Small intestine (tissue), 7 donors: ENCODE measurements at regions not wholly inside any gene's neighbourhood (a gene's known extent, or its start where the extent isn't known, plus 50 kb on each side); places are given as distances from the start of the nearest gene placed in this dataset.

Experiments used
- DNase-seq, 2 donors: peaks; one replicate each; pipeline versions ENCODE4 v3.0.0 to v3.0.0-alpha.2; 2013
- FAIRE-seq: peaks from 2 replicates; lab custom pipeline; 2012; peaks lifted over from hg19 to GRCh38; lab: Jason Lieb, UNC
- H3K27ac ChIP-seq, 3 donors: one replicate each; pipeline ENCODE4 v1.5.1; 2013; ENCODE audit warnings: low read length in 2 of 3, mild to moderate bottlenecking in 2 of 3, control low read depth in 1 of 3, inconsistent platforms in 1 of 3, low read depth in 1 of 3, moderate library complexity in 1 of 3
- H3K27me3 ChIP-seq, 3 donors: one replicate each; pipeline ENCODE4 v1.6.1; 2013; ENCODE audit warnings: low read length in 3 of 3, inconsistent platforms in 1 of 3; ENCODE audit not compliant: control insufficient read depth in 3 of 3, insufficient read depth in 3 of 3
- H3K36me3 ChIP-seq, 3 donors: one replicate each; pipeline ENCODE4 v1.6.1; 2013; ENCODE audit warnings: low read length in 3 of 3, inconsistent platforms in 1 of 3, low read depth in 1 of 3, mild to moderate bottlenecking in 1 of 3, moderate library complexity in 1 of 3; ENCODE audit not compliant: control insufficient read depth in 3 of 3, insufficient read depth in 2 of 3
- H3K4me1 ChIP-seq, 3 donors: one replicate each; pipeline ENCODE4 v1.6.1; 2013; ENCODE audit warnings: low read length in 2 of 3, inconsistent platforms in 1 of 3, low read depth in 1 of 3, mild to moderate bottlenecking in 1 of 3, moderate library complexity in 1 of 3; ENCODE audit not compliant: control insufficient read depth in 3 of 3, insufficient read depth in 2 of 3
- H3K4me3 ChIP-seq, 3 donors: one replicate each; pipeline ENCODE4 v1.5.1; 2013; ENCODE audit warnings: low read length in 3 of 3, control low read depth in 1 of 3, inconsistent platforms in 1 of 3, low read depth in 1 of 3, mild to moderate bottlenecking in 1 of 3, moderate library complexity in 1 of 3
- H3K9me3 ChIP-seq, 2 donors: one replicate each; pipeline ENCODE4 v1.6.1; 2013; ENCODE audit warnings: low read depth in 1 of 2, low read length in 1 of 2; ENCODE audit not compliant: control insufficient read depth in 2 of 2, insufficient read depth in 1 of 2
- WGBS, 3 donors: extraction: QIAGEN DNeasy Blood & Tissue Kit; methylation state at CpG; one replicate each; pipeline ENCODE4 v1.1.7; 2013; 5-methylcytosine and 5-hydroxymethylcytosine counted together
- donor health status: healthy with polysubstance abuse.
- donor health status: control.
- donor health status: control.
- donor health status: Bipolar disorder and iron deficiency.
- donor health status: healthy.

DNA sequence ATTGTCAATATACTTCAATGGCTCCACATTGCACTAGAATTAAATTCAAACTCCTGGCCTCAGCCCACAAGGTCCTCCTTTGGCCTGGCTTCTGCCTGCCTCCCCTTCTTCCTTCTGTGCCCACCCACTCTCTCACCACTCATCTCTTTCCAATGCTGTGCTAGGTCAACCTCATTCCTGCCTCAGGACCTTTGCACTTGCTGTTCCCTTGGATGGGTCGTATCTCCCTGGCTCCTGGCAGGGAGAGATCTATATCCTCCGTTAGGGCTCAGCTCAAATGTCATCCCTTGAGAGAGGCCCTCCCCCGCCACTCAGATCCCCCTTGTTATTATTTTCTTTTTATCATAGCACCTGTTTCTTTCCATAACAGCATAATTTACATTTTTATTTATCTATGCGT is 79.9 kb upstream of the LHX5 start:
- WGBS, 3 donors: 79 to 90% (median 80%) methylated on average over 4 of the region's 4 CpGs
- no peak for FAIRE-seq
- Histone ChIP-seq H3K4me3 (no peak overlapping the region), H3K4me1 (no peaks in the 10 kb centered on the region), H3K27ac (no peak overlapping the region), H3K36me3 (no peaks in the 10 kb centered on the region), H3K27me3 (no peaks in the 10 kb centered on the region), H3K9me3 (peaks cover 0 to 3% of the 10 kb centered on the region in 2 donors)
- DNase-seq: no peak

DNA sequence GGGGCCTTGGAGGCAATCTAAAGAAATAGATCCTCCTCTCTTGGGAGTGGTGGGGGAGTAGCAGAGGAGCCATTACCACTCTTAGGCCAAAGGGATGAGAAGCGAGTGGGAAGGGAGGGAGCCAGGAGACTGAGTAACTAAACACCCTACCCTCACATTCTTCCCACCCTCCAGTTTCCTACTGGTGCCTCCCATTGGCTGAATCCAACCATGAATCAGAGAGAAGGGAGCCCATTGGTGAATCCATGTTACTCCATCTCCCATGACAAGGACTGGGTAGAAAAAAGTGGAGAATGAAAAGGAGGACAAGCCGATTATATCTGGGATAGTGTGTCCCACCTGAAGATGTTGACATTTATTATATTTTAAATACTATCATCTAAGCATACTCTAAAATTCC is 76.8 kb upstream of the LHX5 start:
- Histone ChIP-seq H3K27me3 (no peaks in the 10 kb centered on the region), H3K27ac (no peak overlapping the region), H3K4me1 (no peaks in the 10 kb centered on the region), H3K4me3 (no peak overlapping the region), H3K36me3 (no peaks in the 10 kb centered on the region), H3K9me3 (peaks cover 0 to 3% of the 10 kb centered on the region in 2 donors)
- WGBS, 3 donors: 85 to 88% (median 88%) methylated on average over 2 of the region's 2 CpGs
- DNase-seq (no peak), FAIRE-seq (no peak)

DNA sequence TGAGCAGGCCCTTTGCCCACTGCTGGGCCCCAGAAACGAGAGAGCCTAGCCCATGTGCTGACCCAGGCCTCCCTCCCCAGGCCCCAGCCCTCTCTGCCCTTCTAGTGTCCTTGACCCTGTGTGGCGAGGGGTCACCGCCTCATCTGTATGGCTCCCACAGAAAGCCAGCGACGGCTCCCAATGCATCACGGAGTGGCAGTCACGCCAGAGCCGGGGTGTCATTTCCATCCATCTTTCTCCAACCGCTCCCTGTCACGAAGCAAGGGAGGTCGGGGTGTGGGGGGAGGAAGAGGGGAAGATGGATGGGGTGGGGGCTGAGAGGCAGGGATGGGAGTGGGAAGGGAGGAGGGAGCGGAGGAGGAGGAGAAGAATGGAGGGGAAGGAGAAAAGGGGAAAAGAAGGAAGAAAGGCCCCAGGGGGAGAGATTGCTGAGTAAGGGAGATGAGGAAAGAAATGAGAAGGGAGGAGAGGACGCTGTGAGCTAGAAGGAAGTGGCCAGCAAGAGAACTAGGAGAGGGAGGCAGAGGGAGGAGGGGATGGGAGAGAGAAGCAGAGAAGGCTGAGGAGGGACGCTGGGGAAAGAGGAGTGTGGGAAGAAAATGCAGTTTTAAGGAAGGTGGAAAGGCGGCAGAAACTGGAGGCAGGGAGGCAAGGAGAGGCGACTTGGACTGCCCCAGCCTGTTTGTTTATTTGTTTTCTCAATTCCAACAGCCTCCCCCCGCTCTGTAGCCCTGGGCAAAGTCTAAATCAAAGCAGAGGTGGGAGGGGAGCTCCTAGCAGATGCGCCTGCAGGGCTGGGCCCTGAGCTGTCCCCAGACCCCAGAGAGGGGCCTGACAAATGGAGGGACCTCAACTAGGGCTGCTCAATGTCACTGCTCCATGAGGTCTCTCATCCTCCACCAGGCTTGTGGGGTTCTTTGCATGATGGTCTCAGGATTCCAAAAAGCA is 75.5 kb upstream of the LHX5 start:
- Histone ChIP-seq H3K9me3 (peaks cover 0 to 3% of the 10 kb centered on the region in 2 donors), H3K4me3 (no peak overlapping the region), H3K27me3 (no peaks in the 10 kb centered on the region), H3K36me3 (no peaks in the 10 kb centered on the region), H3K4me1 (no peaks in the 10 kb centered on the region), H3K27ac (no peak overlapping the region)
- FAIRE-seq: no peak
- WGBS, 3 donors: 28 to 39% (median 36%) methylated on average over 18 of the region's 18 CpGs
- DNase-seq: no peak

- no peak overlapping the region for H3K4me3 ChIP-seq
- 40 to 57% (median 50%) methylated on average over 6 of the region's 6 CpGs for WGBS, 3 donors
- no peak for FAIRE-seq
- peaks cover 0 to 3% (median 0%) of the 10 kb centered on the region in 3 donors for H3K27me3 ChIP-seq
- H3K9me3 ChIP-seq: no peaks in the 10 kb centered on the region
- H3K27ac ChIP-seq: no peak overlapping the region
- no peak for DNase-seq
- H3K4me1 ChIP-seq: no peaks in the 10 kb centered on the region
- no peaks in the 10 kb centered on the region for H3K36me3 ChIP-seq
These were observed 66.0 kb upstream of the LHX5 start for GRCh38 chr12:113537751-113538087.

- Histone ChIP-seq H3K4me3 (no peak overlapping the region), H3K9me3 (no peaks in the 10 kb centered on the region), H3K4me1 (no peaks in the 10 kb centered on the region), H3K27me3 (peaks cover 0 to 3% (median 0%) of the 10 kb centered on the region in 3 donors), H3K36me3 (no peaks in the 10 kb centered on the region), H3K27ac (no peak overlapping the region)
- WGBS, 3 donors: 37 to 53% (median 41%) methylated on average over 11 of the region's 11 CpGs
- no peak for FAIRE-seq
- DNase-seq: no peak
These were observed 65.5 kb upstream of the LHX5 start for GRCh38 chr12:113537046-113537750.

DNA sequence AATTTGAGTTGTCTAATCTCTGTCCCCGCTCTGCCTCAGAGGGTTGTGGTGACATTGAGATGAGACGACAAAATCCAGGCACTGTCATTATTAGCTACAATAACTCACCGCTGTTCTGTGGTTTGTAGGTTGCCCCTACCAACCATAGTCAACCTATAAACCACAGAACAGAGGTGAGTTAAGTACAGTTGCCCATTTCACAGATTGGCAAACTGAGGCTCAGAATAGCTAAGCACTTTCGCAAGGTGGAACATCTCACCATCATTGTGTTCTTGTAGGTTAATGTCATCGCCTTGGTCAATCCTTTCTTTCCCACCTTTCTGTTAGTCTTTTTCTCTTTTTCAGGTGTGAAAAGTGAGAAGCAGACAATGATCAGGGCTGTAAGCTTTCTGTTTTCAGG is 63.4 kb upstream of the LHX5 start:
- no peak overlapping the region for H3K27ac ChIP-seq
- WGBS, 3 donors: 84 to 89% (median 87%) methylated on average over 5 of the region's 5 CpGs

DNA sequence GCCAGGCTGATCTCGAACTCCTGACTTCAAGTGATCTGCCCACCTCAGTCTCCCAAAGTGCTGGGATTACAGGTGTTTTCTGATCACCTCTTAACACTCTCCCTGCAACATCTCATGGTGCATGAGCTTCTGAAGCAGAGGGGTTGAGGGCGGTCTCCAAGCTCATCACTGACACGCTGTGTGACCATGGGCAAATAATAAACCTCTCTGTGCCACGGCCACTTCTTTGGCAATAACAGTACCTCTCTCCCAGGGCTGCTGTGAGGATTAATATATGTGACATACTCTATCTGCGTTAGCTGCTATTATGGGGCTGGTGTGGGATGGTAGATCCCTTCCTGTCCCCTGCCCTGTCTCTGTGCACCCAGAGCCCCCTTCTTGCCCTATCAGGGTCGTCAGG is 62.9 kb upstream of the LHX5 start:
- no peaks in the 10 kb centered on the region for H3K36me3 ChIP-seq
- 71 to 85% (median 79%) methylated on average over 6 of the region's 6 CpGs for WGBS, 3 donors
- H3K27me3 ChIP-seq: peaks cover 0 to 3% (median 0%) of the 10 kb centered on the region in 3 donors
- H3K27ac ChIP-seq: no peak overlapping the region
- H3K4me3 ChIP-seq: no peak overlapping the region
- no peaks in the 10 kb centered on the region for H3K9me3 ChIP-seq
- FAIRE-seq (no peak), DNase-seq (no peak)
- no peaks in the 10 kb centered on the region for H3K4me1 ChIP-seq

More for the DNA sequence above, 63.4 kb upstream of the LHX5 start:
- no peaks in the 10 kb centered on the region for H3K9me3 ChIP-seq
- no peaks in the 10 kb centered on the region for H3K4me1 ChIP-seq
- no peak overlapping the region for H3K4me3 ChIP-seq
- FAIRE-seq (no peak), DNase-seq (no peak)
- peaks cover 0 to 3% (median 0%) of the 10 kb centered on the region in 3 donors for H3K27me3 ChIP-seq
- H3K36me3 ChIP-seq: no peaks in the 10 kb centered on the region

DNA sequence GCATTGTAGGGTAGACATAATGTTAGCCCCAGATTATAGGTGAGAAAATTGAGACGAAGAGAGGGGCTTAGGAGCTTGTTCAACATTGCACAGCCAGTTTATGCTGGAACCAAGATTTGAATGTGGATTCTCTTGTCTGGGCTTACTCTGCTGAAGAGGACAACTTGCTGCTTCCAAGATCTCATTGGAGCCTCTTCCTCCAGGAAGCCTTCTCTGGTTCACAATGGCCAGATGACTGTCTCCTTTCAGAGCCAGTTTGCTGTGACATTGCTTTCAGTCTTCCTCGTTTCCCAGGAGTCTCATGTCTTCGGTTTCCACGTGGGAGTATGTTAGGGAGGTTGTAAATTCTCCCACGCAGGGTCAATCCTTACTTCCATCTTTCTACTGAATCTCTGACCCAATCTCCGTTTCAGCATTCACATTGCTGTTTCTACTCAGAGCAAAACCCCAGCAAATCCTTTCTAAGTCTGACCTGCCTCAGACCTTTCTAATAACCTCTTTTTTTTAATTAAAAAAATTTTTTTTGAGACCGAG is 62.2 kb upstream of the LHX5 start:
- WGBS, 3 donors: 66 to 68% (median 66%) methylated on average over 7 of the region's 7 CpGs
- Histone ChIP-seq H3K27ac (no peak overlapping the region), H3K4me1 (no peaks in the 10 kb centered on the region), H3K36me3 (no peaks in the 10 kb centered on the region), H3K27me3 (peaks cover 0 to 3% (median 0%) of the 10 kb centered on the region in 3 donors), H3K4me3 (no peak overlapping the region), H3K9me3 (no peaks in the 10 kb centered on the region)
- DNase-seq (no peak), FAIRE-seq (no peak)
